Trophoblast cell (in vitro differentiated cells and primary cell): ENCODE measurements at regions not wholly inside any gene's neighbourhood (a gene's known extent, or its start where the extent isn't known, plus 50 kb on each side); places are given as distances from the start of the nearest gene placed in this dataset.

Source experiments
- DNase-seq, 2 donors: peaks; one replicate each; pipeline ENCODE4 v3.0.0-alpha.2; 2016
- H2AFZ ChIP-seq: 2 replicates; pipeline ENCODE4 v1.6.1; 2013; ENCODE audit warnings: low read length, moderate library complexity, mild to moderate bottlenecking; ENCODE audit not compliant: insufficient read depth, poor library complexity
- H2AK5ac ChIP-seq: 2 replicates; pipeline ENCODE4 v1.6.1; 2013; ENCODE audit warnings: mild to moderate bottlenecking, low read length
- H2BK120ac ChIP-seq: 2 replicates; pipeline ENCODE4 v1.6.1; 2013; ENCODE audit warnings: low read length, mild to moderate bottlenecking, moderate library complexity; ENCODE audit not compliant: insufficient read depth, poor library complexity
- H2BK12ac ChIP-seq: 2 replicates; pipeline ENCODE4 v1.6.1; 2013; ENCODE audit warnings: mild to moderate bottlenecking, low read length, moderate library complexity
- H2BK5ac ChIP-seq: 2 replicates; pipeline ENCODE4 v1.6.1; 2013; ENCODE audit warnings: low read length, low read depth, moderate library complexity, mild to moderate bottlenecking; ENCODE audit not compliant: poor library complexity
- H3K14ac ChIP-seq: 2 replicates; pipeline ENCODE4 v1.6.1; 2013; ENCODE audit warnings: mild to moderate bottlenecking, low read length
- H3K18ac ChIP-seq: 2 replicates; pipeline ENCODE4 v1.6.1; 2013; ENCODE audit warnings: mild to moderate bottlenecking, low read length
- H3K23ac ChIP-seq: 2 replicates; pipeline ENCODE4 v1.6.1; 2013; ENCODE audit warnings: low read length
- H3K27ac ChIP-seq: 2 replicates; pipeline ENCODE4 v1.5.1; 2013; ENCODE audit warnings: low read depth, mild to moderate bottlenecking, inconsistent platforms, low read length, moderate library complexity
- H3K27me3 ChIP-seq: 2 replicates; pipeline ENCODE4 v1.6.1; 2013; ENCODE audit warnings: inconsistent platforms, mild to moderate bottlenecking, low read length, moderate library complexity; ENCODE audit not compliant: insufficient read depth
- H3K36me3 ChIP-seq, 2 experiments: 1 replicate in 1 of 2; 2 replicates in 1 of 2; pipeline ENCODE4 v1.6.1; 2013; ENCODE audit warnings: low read length in 2 of 2, mild to moderate bottlenecking in 2 of 2, moderate library complexity in 1 of 2; ENCODE audit not compliant: insufficient read depth in 2 of 2, control insufficient read depth in 1 of 2
- H3K4ac ChIP-seq: 2 replicates; pipeline ENCODE4 v1.6.1; 2013; ENCODE audit warnings: low read depth, mild to moderate bottlenecking, low read length, moderate library complexity
- H3K4me1 ChIP-seq, 2 experiments: 1 replicate in 1 of 2; 2 replicates in 1 of 2; pipeline ENCODE4 v1.6.1; 2013; ENCODE audit warnings: low read length in 2 of 2, mild to moderate bottlenecking in 2 of 2, moderate library complexity in 1 of 2; ENCODE audit not compliant: insufficient read depth in 2 of 2, control insufficient read depth in 1 of 2
- H3K4me2 ChIP-seq: 2 replicates; pipeline ENCODE4 v1.6.1; 2013; ENCODE audit warnings: inconsistent platforms, mild to moderate bottlenecking, low read length, moderate library complexity
- H3K4me3 ChIP-seq: 2 replicates; pipeline ENCODE4 v1.5.1; 2013; ENCODE audit warnings: mild to moderate bottlenecking, low read depth, low read length, inconsistent platforms
- H3K79me1 ChIP-seq: one replicate; pipeline ENCODE4 v1.6.1; 2013; ENCODE audit warnings: low read length
- H3K79me2 ChIP-seq: 2 replicates; pipeline ENCODE4 v1.6.1; 2013; ENCODE audit warnings: low read length, mild to moderate bottlenecking; ENCODE audit not compliant: control insufficient read depth, insufficient read depth, poor library complexity
- H3K9ac ChIP-seq: 2 replicates; pipeline ENCODE4 v1.6.1; 2013; ENCODE audit warnings: mild to moderate bottlenecking, low read length
- H3K9me3 ChIP-seq: 2 replicates; pipeline ENCODE4 v1.6.1; 2013; ENCODE audit warnings: low read depth, mild to moderate bottlenecking, control low read depth, inconsistent platforms, low read length; ENCODE audit not compliant: insufficient read depth
- H4K12ac ChIP-seq: 2 replicates; pipeline ENCODE4 v1.6.1; 2013; ENCODE audit warnings: low read depth, mild to moderate bottlenecking, low read length, moderate library complexity
- H4K8ac ChIP-seq: 2 replicates; pipeline ENCODE4 v1.6.1; 2013; ENCODE audit warnings: low read depth, mild to moderate bottlenecking, low read length, moderate library complexity
- H4K91ac ChIP-seq: one replicate; pipeline ENCODE4 v1.6.1; 2013; ENCODE audit warnings: low read depth, mild to moderate bottlenecking, low read length, moderate library complexity
- WGBS: extraction: QIAGEN DNeasy Blood & Tissue Kit; methylation state at CpG from one replicate; pipeline ENCODE4 v1.1.7; 2013; ENCODE audit warnings: missing lambda C conversion rate; ENCODE audit not compliant: insufficient read length, insufficient coverage; ENCODE audit errors: extremely low coverage; 5-methylcytosine and 5-hydroxymethylcytosine counted together

DNA sequence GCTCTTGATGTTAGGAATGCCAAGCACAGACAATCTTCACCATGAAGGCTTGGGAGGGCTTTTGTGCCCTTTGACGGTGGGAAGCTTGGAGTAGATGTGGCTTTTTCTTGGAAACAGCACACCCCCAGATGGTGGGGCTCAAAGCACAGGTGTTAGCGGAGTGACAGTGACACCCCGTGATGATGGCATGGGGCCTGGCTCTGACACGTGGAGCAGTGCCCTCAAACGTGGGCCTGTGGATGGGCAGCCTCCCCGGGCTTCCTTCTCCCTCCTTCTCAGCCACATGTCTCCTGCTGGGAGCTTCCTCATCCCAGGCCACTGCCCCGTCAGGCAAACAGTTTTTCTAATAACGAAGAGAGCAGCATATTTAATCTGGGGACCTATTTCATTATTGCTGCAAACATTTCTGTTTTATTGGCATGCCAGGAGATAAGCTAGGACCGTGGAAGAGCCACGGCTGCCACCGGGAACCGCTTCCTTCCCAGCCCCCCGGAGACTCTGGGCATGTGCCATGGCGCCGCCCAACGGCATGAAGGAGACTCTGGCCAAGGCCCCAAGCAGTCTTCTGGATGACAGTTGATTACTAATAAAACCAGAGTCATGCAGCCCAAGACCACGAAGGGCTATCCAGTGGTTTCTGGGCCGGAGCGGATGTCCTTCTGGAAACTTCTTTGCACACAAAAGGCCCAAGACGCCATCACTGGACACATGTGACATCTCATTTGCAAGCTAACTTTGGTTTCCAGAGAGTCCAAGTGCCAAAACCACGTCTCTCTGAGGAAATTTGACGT, 280.3 kb upstream of the FOXF1 start:
- Histone ChIP-seq H2BK5ac (no peak overlapping the region), H3K4me1 (no peaks in the 10 kb centered on the region)
- WGBS: no CpG with 5 or more reads among the region's 22 CpGs

DNA sequence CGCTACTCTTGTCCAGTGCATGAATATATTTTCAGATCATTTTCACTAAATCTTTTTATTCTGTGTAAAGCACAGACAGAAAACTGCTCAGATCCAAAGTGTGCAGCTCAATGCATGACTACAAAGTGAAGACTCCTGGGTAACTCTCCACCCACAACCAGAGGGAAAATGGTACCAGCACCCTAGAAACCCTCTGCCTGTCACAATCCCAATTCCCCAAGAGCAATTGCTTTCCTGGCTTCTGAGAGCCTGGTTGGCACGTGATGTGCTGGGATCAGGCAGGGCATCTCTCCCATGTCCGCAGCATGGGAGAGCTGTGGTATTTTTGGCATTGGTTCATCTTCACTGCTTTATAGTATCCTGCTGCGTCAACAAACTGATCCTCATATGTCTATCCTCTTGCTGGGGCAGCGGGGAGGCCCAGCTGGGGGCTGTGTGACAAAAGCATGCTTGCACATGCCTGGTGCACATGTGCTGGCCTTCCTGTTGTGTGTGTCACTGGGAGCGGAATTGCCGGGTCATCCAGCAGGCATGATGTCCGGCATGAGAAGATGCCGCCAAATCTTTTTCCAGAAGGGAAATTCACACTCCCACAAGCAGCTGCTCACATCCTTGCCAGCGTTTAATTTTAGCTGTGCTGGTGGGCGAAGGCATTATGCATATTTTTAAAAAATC, 278.9 kb upstream of the FOXF1 start:
- no peak overlapping the region for H3K23ac ChIP-seq
- H3K79me1 ChIP-seq: no peaks in the 10 kb centered on the region
- no peak overlapping the region for H3K9ac ChIP-seq
- H2AK5ac ChIP-seq: no peak overlapping the region
- no peaks in the 10 kb centered on the region for H3K4me1 ChIP-seq
- H3K27me3 ChIP-seq: no peaks in the 10 kb centered on the region
- H4K12ac ChIP-seq: no peak overlapping the region
- H3K4ac ChIP-seq: no peak overlapping the region
- no peak overlapping the region for H3K27ac ChIP-seq
- no peak for DNase-seq
- H3K14ac ChIP-seq: no peak overlapping the region
- H3K4me3 ChIP-seq: no peak overlapping the region
- no peak overlapping the region for H4K91ac ChIP-seq
- H2BK5ac ChIP-seq: no peak overlapping the region
- H2BK12ac ChIP-seq: no peak overlapping the region
- H3K79me2 ChIP-seq: no peaks in the 10 kb centered on the region
- no peaks in the 10 kb centered on the region for H3K36me3 ChIP-seq
- no peak overlapping the region for H2AFZ ChIP-seq
- H3K18ac ChIP-seq: no peak overlapping the region
- no peaks in the 10 kb centered on the region for H3K9me3 ChIP-seq
- no peak overlapping the region for H2BK120ac ChIP-seq
- no peak overlapping the region for H3K4me2 ChIP-seq
- no peak overlapping the region for H4K8ac ChIP-seq
- no CpG with 5 or more reads among the region's 11 CpGs for WGBS

More for the DNA sequence above, 280.3 kb upstream of the FOXF1 start:
- H2BK120ac ChIP-seq: no peak overlapping the region
- H3K27ac ChIP-seq: no peak overlapping the region
- no peak overlapping the region for H4K12ac ChIP-seq
- H3K9ac ChIP-seq: no peak overlapping the region
- no peaks in the 10 kb centered on the region for H3K79me1 ChIP-seq
- no peak overlapping the region for H4K91ac ChIP-seq
- H3K4me3 ChIP-seq: no peak overlapping the region
- no peak overlapping the region for H3K4ac ChIP-seq
- no peak overlapping the region for H2AK5ac ChIP-seq
- no peak overlapping the region for H2AFZ ChIP-seq
- no peak overlapping the region for H4K8ac ChIP-seq
- no peaks in the 10 kb centered on the region for H3K27me3 ChIP-seq
- no peak overlapping the region for H3K14ac ChIP-seq
- no peak overlapping the region for H2BK12ac ChIP-seq
- H3K23ac ChIP-seq: no peak overlapping the region
- no peaks in the 10 kb centered on the region for H3K36me3 ChIP-seq
- H3K79me2 ChIP-seq: no peaks in the 10 kb centered on the region
- H3K9me3 ChIP-seq: no peaks in the 10 kb centered on the region
- H3K4me2 ChIP-seq: no peak overlapping the region
- H3K18ac ChIP-seq: no peak overlapping the region
- no peak for DNase-seq

DNA sequence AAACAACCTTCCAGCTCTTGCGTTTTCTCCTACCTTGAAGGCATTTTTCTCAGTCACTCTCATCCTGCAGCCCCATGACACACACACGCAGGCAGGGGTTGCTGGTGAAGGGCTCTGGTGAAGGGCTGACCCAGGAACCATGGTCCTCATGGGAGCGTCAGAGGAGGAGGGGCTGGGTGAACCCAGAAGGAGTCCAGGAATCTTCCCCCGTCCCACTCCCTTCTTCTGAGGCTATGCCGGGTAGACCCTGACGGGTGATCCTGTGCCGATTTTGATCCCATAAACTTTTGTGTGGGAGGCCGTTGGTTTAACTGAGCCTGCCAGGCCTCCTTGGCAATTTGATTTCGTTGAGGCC, 278.4 kb upstream of the FOXF1 start:
- WGBS: no CpG with 5 or more reads among the region's 9 CpGs
- H3K4me2 ChIP-seq: no peak overlapping the region
- no peak overlapping the region for H4K8ac ChIP-seq
- H3K9ac ChIP-seq: no peak overlapping the region
- no peaks in the 10 kb centered on the region for H3K79me1 ChIP-seq
- no peak overlapping the region for H3K27ac ChIP-seq
- no peaks in the 10 kb centered on the region for H3K36me3 ChIP-seq
- H3K18ac ChIP-seq: no peak overlapping the region
- H3K79me2 ChIP-seq: no peaks in the 10 kb centered on the region
- DNase-seq: no peak
- H2BK120ac ChIP-seq: no peak overlapping the region
- H3K4me1 ChIP-seq: no peaks in the 10 kb centered on the region
- no peak overlapping the region for H3K4ac ChIP-seq
- H2BK12ac ChIP-seq: no peak overlapping the region
- no peak overlapping the region for H2AFZ ChIP-seq
- no peak overlapping the region for H2BK5ac ChIP-seq
- no peak overlapping the region for H3K4me3 ChIP-seq
- H3K27me3 ChIP-seq: no peaks in the 10 kb centered on the region
- H4K91ac ChIP-seq: no peak overlapping the region
- no peak overlapping the region for H3K14ac ChIP-seq
- H4K12ac ChIP-seq: no peak overlapping the region
- H2AK5ac ChIP-seq: no peak overlapping the region
- H3K9me3 ChIP-seq: no peaks in the 10 kb centered on the region
- no peak overlapping the region for H3K23ac ChIP-seq

DNA sequence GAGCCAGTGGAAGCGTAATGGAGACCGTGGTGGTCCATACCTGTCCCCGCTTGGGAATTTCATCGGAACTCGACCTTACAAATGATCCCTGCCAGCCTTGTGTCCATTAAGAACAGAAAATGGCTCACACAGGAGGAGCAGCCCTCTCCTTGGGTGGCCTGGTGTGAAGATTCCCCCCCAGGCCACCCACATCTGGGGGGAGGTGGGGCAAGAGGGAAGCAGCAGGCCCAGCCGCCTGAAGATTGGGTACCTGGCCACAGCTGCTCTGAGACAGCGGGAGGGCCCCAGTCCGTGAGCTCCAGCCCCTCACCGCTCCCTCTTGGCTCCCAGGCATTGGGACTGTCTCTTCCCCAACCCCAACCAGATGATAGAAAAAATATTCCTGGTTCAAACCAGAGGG, 277.8 kb upstream of the FOXF1 start:
- Histone ChIP-seq H3K27ac (no peak overlapping the region), H3K18ac (no peak overlapping the region), H3K4ac (no peak overlapping the region), H3K14ac (no peak overlapping the region), H3K79me1 (no peaks in the 10 kb centered on the region), H3K79me2 (no peaks in the 10 kb centered on the region), H3K23ac (no peak overlapping the region), H4K12ac (no peak overlapping the region), H3K4me1 (no peaks in the 10 kb centered on the region), H3K9ac (no peak overlapping the region), H2BK12ac (no peak overlapping the region), H3K36me3 (no peaks in the 10 kb centered on the region), H3K27me3 (no peaks in the 10 kb centered on the region), H3K4me3 (no peak overlapping the region), H4K8ac (no peak overlapping the region), H2AFZ (no peak overlapping the region), H2AK5ac (no peak overlapping the region), H4K91ac (no peak overlapping the region), H3K9me3 (no peaks in the 10 kb centered on the region), H2BK120ac (no peak overlapping the region), H3K4me2 (no peak overlapping the region), H2BK5ac (no peak overlapping the region)
- no CpG with 5 or more reads among the region's 9 CpGs for WGBS
- no peak for DNase-seq
